HG03280 (cell line): ENCODE measurements at regions not wholly inside any gene's neighbourhood (a gene's known extent, or its start where the extent isn't known, plus 50 kb on each side); places are given as distances from the start of the nearest gene placed in this dataset.

Experiments used
- ATAC-seq: cut with Tn5 transposase; IDR thresholded peaks from one replicate; pipeline ENCODE4 v1.9.1; 2021; ENCODE audit warnings: mild to moderate bottlenecking, moderate library complexity; ENCODE audit not compliant: unreplicated experiment

DNA sequence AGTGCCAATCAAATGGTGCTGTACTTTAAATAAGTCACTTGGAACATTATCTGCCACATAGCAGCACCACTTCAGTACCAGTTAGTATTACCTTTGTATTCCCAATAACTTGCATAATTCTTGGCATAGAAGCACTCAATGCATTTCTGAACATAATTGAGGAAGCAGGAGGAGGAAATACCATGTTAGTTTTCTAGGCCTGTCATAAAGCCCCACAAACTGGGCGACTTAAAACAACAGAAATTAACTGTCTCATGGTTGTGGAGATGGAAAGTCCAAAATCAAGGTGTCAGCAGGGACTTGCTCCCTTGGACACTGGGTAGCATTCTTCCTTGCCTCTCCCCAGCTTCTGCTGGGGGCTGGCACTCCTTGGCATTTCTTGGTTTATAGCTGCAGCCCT lies 296.2 kb downstream of the HS3ST1 start:
- no peak for ATAC-seq

DNA sequence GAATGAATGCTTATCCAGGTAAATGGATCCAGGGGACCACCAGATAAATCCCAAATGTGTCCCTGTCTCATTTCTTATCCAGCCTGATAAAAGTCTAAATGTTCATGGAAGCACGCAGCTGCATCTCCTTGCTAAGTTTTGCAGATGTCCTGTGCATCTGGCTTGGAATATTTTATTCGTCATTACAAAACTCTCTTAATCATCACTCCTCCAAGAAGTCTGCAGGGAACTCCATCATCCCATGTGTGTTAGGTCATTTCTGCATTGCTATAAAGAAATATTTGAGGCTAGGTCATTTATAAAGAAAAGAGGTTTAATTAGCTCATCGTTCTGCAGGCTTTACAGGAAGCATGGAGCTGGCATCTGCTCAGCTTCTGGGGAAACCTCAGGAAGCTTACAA lies 297.2 kb downstream of the HS3ST1 start:
- no peak for ATAC-seq

DNA sequence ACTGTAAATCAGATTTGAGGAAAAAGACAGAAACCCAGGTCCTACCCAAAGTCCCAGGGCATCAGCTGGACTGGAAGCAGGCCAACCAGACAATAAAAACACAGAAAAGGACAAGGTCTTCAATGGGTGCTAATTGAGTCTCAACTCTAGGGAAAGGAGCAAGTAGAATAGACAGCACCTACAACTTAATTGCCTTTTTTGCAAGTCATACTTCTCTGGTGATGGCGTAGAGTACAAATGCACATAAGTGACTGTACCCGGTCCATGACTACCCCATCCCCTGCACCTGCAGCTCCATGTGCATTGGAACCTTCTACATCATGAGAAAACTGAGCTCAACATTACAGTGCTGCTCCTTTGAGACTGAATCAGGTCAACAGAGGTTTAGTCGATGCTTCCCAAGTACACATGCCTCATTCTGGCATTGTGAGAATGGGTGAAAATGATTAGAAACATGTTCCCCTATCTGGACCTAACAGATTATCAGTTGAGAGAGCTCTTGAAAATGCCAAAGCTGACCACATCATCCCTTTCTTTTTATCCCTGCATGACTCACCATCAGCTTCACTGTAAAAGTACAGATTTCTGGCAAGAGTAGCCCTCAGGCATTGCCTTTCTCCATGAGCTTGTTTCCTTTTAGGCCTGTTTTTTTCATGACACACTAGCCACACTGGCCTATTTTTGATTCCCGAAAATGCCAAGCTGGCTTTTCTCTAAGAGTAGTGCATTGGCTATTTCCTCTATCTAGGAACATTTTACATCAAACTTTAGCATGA lies 298.3 kb downstream of the HS3ST1 start:
- no peak for ATAC-seq

DNA sequence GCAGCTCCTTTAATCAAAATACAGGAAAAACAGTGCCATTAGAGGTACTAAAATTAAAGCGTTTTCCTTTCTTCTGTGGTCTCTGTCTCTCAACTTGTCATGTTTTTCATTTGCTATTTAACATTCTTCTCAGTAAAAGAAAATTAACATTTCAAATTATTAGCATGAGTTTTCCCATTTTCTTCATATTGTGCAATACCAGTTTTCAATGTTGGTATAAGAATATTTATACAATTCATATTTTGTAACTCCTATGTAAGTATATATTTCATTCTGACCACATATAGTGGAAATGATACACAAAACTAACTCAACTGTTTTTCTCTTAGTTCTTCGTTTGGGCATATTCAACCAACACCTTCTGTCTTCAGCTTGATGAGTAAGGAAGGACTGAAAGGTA lies 308.3 kb downstream of the HS3ST1 start:
- no peak for ATAC-seq

DNA sequence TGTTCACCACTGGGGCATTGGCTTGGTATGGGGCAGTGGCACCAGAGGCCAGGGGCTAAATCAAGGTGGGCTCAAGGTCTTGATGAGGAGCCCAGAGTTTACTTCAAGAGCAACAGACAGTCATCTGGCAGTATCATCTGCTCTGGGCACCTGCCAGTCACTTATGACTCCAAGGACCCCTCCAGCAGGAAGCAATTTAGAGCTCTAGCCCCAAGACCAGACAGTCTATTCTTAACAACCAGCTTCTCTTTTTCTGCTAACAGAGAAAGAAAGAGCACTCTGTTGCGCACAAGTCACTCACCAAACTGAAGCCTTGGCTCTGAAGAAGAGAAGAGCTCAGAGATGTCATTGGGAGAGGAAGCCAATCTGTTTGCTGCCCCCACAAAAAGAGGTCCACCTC lies 309.2 kb downstream of the HS3ST1 start:
- no peak for ATAC-seq

DNA sequence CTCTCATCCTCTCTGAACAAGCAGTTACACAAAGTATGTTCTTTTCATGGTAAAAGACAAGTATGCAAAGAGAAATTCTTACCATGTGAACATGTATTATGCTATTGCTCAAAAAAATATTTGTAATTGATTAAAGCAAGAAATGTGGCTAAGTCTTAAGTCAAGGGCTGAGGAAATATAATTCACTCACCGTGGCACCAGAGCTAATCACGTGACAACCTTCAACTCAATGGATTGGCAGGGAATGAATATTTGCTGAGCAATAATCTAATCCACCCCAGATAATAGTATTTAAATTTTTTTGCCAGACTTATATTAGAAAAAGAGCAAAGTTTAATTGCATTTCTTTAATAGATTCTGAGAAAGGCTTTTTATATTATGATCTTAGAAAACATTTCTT lies 310.2 kb downstream of the HS3ST1 start:
- no peak for ATAC-seq

DNA sequence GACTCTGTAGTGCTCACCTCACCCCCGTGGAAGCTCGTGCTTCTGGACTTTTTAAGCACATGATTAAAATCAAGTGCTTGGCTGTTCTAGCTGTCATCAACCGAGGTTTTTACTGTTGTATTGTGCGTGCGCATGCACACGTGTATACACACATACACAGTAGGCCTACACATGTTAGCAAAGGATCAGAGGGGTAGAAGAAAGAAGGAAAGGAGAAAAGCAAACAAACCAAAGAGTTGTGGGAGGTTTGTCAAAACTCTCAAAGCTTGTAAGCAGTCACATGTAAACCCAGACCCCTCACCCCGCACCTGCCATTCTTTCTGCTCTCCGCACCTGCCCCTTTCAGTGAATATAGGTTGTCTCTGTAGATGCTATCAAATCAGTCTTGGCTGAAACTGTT lies 311.8 kb downstream of the HS3ST1 start:
- no peak for ATAC-seq

DNA sequence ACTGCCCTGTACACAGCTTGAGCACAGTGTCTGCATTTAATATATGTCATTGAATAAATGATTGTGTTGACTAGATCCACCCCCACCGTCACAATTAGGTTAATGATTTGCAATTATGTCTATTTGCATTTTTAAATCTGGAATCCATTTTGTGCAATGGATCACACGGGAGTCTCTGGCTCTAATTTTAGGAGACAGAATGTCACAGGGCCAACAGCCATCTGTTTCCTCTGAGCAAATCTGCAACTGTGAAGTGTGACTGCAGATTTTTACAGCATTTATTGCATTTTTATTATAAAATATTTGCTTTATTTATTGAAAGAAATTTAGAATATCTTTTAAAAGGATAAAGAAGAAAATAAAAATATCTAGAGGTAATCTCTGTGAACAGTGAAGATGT lies 316.8 kb downstream of the HS3ST1 start:
- ATAC-seq, result no peak

DNA sequence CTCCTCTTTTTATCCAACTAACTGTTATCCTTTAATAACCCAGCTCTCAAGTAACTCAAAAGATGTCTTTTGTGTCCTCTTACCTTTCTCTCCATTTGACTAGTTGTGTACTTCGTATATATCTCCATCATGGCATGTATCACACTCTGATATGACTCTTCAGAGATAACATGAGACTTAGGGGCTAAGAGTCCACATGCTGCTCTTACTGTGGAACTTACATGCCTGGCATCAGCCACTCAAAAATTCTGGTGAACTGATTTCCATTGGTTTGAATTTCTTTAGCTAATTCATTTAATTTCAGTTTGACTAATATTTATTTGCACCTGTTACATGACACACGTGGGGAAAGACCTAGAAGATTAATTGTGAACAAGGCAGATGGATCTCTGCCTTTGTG lies 317.3 kb downstream of the HS3ST1 start:
- no peak for ATAC-seq

DNA sequence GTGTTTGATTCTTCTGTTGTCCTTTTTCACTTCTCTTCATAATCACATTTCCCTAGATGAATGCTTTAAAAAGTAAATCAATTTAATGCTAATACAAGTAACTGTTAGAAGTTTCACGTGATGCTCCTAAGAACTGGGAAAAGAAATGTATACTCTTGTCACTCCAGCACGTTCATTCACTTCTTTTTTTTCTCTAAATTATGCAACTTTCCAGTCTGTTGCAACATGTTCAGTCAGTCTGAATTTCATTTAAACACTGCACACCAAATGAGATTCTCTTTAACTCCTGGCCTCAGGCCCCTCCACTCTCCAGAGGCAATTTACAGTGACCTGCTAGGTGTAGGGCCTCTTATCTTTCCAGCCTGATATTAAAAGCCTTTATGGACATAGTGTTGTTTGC lies 321.9 kb downstream of the HS3ST1 start:
- no peak for ATAC-seq

DNA sequence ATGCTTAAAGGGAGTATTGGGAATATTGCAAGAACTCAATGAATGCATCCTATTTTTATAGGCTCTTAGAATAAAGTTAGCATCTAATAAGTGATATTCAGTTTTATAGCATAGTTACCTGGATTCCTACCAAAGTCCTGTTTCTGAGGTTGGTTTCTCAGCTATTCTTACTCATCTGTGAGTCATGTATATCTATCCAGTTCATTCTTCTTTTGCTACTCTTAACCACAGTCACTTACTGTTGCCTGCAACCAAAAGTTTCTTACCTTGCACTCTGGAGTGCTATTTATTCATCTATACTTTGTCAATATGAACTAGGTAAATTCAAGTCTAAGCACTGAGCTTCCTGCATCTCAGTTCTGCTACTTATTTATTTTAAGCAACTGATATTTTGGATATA lies 322.5 kb downstream of the HS3ST1 start:
- ATAC-seq, result no peak

DNA sequence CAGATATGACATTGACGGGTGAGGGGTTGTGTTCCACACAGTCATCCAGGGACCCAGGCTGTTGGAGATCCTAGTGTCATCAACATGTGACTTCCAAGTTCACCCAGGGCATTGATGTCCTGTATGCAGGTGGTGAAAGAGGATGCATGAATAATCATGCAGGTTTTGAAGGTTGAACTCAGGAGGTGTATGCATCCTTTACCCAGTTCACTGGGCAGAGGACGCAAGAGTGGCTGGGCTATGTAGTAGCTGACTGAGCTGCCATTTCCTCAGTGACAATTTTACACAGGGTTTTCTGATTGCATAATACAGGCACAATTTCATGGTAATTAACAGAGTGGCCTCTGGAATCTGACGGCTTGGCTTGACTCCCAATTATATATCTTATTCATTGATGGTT lies 323.0 kb downstream of the HS3ST1 start:
- ATAC-seq, result no peak

DNA sequence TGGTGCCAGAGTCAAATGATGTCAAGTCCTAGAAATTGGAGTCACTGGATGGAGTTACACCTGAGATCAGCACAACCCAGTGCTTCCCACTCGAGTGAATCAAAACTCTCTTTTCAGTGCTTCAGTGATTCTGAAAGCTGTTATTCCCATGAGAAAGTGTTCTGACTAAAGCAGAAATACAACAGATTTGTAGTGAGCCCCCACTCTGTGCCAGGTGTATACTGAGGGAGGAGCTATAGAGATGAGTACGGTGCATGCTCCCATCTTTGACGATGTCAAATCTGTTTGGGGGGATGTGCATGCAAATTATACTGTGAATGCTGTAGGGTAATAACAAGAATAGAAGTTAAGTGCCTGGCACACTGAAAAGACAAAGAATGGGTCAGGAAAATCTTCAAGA lies 330.2 kb downstream of the HS3ST1 start:
- no peak for ATAC-seq

DNA sequence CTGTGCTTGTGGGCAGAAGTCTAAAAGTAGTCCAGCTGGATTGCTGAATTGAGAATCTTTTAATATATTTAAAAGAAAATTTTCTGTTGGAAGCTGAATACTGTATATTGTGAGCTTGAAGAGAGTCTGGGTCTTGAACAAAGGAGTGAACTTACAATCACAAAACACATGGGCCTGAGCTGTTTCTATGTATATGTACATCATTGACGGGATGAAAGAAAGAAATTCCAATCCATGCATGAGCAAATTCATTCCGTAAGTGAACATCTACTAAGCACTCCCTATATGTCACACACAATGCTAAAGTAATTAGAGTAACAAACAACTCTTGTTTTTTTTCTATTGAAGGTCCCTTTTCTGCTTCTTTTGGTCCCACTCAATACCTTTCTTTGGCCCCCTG lies 331.0 kb downstream of the HS3ST1 start:
- ATAC-seq, result no peak

DNA sequence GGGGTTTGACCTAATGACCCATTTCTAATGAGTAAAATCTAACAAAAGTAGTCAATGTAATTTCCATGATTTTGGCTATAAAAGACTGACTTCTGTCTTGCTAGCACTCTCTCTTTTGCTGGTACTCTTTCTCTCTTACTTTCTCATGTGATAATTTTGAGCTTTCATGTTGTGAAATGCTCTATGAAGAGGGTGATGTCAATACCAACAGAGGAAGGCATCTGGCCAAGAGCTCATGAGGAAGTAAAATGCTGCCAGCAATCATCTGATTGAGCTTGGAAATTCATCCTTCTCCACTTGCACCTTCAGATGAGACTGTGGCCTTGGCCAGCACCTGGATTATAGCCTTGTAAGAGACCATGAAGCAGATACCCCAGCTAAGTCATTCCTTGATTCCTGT lies 347.7 kb downstream of the HS3ST1 start:
- no peak for ATAC-seq

DNA sequence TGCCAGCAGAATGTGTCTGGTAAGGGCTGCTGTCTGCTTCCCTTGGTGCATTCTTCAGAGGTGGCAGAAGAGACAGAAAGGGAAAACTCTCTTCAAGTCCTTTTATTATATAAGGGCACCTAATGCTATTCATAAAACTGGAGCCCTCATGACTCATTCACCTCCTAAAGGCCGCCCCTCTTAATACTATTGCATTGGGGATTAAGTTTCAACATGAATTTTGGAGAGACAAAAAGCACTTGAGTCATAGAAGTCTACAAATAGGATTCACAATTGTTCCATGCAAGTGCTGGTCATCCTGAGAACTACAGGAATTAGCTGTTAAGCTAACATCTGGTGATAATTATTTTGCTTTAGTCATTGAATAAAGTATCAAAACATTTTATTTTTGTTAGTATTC lies 349.5 kb downstream of the HS3ST1 start:
- no peak for ATAC-seq

DNA sequence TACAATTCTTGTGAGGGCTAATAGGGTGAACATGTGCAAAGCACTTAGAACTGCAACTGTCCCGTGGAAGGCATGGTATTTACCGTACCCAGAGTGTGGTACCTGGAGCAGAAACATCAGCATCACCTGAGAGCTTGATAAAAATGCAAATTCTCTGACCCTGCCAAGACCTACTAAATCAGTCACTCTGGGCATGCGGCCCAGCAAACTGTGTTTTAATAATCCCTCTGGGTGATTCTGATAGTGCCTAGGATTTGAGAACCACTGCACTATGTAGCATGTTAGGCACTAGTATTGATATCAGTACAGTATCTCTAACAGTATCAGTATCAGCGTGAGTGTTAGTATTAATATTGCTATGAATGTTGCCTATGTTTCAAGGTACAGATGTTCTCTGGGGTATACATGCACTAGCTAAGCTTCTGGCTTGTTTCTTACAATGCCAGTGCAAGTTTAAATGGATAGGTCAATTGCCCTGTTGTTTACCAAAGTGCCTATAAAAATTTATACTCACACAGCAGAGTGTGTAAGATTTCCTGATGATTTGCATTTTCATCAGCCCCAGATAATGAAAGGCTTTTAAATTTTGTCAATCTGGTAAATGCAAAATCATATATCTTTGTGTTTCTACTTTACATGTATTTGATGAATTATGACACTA lies 354.0 kb downstream of the HS3ST1 start:
- no peak for ATAC-seq

DNA sequence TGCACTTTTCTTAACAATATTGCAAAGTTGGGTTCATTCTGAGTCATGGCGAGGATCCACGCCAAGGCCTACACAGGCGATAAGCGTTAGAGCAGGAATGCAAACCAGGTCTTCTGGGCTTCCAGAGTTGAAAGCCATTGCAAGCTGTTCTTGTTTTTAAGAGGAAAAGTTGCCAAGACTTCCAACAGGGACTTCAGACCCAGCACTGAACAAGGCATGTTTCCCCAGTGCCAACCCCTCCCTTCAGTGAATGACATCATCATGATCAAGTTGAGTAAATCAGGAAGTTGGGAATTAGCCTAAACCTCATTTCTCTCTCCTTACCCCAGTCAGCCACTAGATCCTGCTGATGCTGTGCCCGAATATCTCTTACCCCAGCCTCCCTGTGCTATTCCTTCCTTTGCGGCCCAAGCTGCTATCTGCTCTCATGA lies 355.1 kb downstream of the HS3ST1 start:
- ATAC-seq, result no peak

DNA sequence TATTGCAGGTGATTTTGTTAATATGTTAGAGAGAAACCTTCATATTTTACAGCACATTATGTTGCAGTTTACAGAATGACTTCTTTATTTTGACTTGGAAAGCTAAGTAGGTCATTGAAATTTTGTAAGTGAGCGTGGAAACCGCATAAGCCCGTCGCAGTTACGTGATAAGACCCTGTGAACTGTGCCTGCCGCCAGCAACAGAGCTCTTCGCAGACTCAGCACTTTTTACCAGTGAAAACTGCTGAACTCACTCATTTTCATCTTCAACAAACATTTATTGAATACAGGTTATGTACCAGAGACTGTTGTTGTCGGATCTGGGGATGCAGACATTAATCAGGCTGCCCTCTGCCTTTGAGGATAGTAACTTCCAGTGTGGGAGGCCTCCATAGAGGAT lies 355.7 kb downstream of the HS3ST1 start:
- ATAC-seq, result no peak

DNA sequence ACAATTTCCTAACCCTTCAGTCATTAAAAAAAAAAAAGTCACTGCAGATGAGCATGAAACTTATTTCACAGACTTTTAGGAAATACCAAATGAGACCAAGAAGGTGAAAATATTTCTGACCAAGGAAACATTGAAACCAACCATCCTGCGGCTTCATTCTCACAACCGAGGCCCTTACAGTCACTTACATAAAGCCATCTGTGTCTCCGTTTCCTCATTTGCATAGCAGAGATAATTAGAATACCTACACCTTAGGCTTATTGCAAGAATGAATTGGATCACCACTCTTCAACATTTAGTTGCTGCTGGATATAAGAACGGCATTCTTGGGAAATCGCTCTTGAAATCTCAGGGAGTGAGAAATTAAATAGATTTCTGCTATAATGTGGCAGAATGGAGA lies 356.2 kb downstream of the HS3ST1 start:
- ATAC-seq, result no peak

DNA sequence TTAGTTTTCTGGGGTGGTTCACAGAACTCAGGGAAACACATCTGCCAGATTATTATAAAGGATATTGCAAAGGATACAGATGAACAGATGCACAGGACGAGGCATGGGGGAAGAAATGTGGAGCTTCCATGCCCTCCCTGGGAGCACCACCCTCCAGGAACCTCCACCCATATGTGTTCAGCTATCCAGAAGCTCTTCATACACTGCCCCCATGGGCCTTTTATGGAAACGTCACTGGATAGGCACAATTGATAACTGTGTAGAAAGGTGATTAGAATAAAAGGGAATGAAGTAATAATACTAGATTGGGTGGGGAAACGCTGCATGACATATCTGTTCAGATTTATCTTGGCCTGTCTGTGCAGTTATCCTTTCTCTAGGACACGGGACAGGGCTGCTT lies 357.9 kb downstream of the HS3ST1 start:
- ATAC-seq, result no peak

DNA sequence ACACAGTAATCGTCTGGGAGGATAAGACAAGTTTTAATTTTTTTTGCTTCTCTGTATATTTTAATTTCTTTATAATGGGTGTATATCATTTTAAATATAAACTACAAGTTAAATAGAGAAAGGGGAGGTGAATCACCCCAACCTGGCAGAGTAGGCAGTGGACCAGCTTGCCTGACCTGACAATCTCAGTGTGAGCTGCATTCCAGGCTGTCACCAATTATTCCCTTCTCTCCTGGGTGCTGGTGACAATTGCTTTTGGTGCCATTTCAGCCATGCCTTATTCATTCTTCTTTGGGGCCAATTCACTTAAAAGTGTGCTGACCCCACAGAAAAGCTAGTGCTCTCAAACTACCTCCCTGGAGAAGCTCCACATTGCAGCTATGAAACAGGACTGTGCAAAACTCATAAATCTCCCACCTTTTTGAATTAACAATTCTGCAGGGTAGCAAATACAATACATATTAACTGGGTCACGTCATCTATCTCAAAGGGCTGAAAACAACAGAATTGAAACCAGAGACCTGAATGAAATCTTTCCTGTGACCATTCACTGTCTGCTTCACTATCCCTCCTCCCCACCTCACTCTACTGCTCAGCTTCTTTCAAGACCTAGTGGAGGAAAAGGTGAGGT lies 359.0 kb downstream of the HS3ST1 start:
- no peak for ATAC-seq
